GM19193 (cell line): ENCODE measurements at regions not wholly inside any gene's neighbourhood (a gene's known extent, or its start where the extent isn't known, plus 50 kb on each side); places are given as distances from the start of the nearest gene placed in this dataset.

Experiments
- POLR2A ChIP-seq: IDR thresholded peaks from 4 replicates; pipeline ENCODE4 v1.6.1; 2011; ENCODE audit not compliant: insufficient read depth, insufficient read length; ENCODE audit errors: extremely low read depth

GRCh38 chr3:106135451-106136160 is 266.8 kb upstream of the CBLB start:
- TF ChIP-seq POLR2A = no peak

- no peak for TF ChIP-seq POLR2A
These were observed 271.0 kb upstream of the CBLB start for GRCh38 chr3:106139826-106140225.

- TF ChIP-seq POLR2A = no peak
These were observed 271.6 kb upstream of the CBLB start for GRCh38 chr3:106140431-106140830.

GRCh38 chr3:106144030-106144429 is 275.2 kb upstream of the CBLB start:
- no peak for TF ChIP-seq POLR2A

- TF ChIP-seq POLR2A = no peak
These were observed 288.6 kb upstream of the CBLB start for GRCh38 chr3:106157411-106157810.

- no peak for TF ChIP-seq POLR2A
These were observed 291.6 kb upstream of the CBLB start for GRCh38 chr3:106160396-106160795.

GRCh38 chr3:106161246-106161645 is 292.4 kb upstream of the CBLB start:
- TF ChIP-seq POLR2A = no peak

- no peak for TF ChIP-seq POLR2A
These were observed 298.9 kb upstream of the CBLB start for GRCh38 chr3:106167728-106168127.

- no peak for TF ChIP-seq POLR2A
These were observed 300.3 kb upstream of the CBLB start for GRCh38 chr3:106168962-106169750.

GRCh38 chr3:106170636-106171035 is 301.8 kb upstream of the CBLB start:
- no peak for TF ChIP-seq POLR2A

- no peak for TF ChIP-seq POLR2A
These were observed 303.3 kb upstream of the CBLB start for GRCh38 chr3:106172101-106172500.

GRCh38 chr3:106172780-106173179 is 304.0 kb upstream of the CBLB start:
- TF ChIP-seq POLR2A = no peak

GRCh38 chr3:106175276-106175675 is 306.5 kb upstream of the CBLB start:
- no peak for TF ChIP-seq POLR2A

- no peak for TF ChIP-seq POLR2A
These were observed 307.9 kb upstream of the CBLB start for GRCh38 chr3:106176734-106177133.

- TF ChIP-seq POLR2A = no peak
These were observed 314.2 kb upstream of the CBLB start for GRCh38 chr3:106182950-106183511.
